ENCODE measurements at regions not wholly inside any gene's neighbourhood (a gene's known extent, or its start where the extent isn't known, plus 50 kb on each side); places are given as distances from the start of the nearest gene placed in this dataset.

DNA sequence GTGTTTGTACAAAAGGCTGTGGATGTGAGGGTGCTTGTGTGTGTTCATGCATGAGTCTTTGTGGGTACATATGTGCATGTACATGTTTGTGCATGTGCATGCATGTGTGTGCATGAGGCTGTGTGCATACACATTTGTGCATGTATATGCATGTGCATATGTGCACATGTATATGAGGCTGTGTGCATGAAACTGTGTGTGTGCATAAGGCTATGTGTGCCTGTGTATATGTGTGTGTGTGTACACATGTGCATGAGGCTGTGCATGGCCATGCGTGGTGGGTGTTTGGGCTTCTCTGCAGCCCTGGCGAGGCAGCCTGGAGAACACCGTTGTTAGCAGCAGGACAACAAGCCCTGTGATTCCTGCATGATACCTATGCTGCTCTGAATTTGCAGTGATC is 207.7 kb upstream of the ADCY1 start:
- TF ChIP-seq POLR2AphosphoS5 (IDR thresholded peaks at IDR 0.05; ENCODE audit: low read depth, low read length) (no peak), CTCF (IDR thresholded peaks at IDR 0.05) (no peak)
